ENCODE measurements at regions not wholly inside any gene's neighbourhood (a gene's known extent, or its start where the extent isn't known, plus 50 kb on each side); places are given as distances from the start of the nearest gene placed in this dataset.
"Not testable (repeated sequence)": the region's sequence is repeated elsewhere in the genome, so short reads cannot be mapped to it uniquely, and the experiment has no call there.

GRCh38 chr3:74906181-74906580 is 291.7 kb upstream of the CNTN3 start:
- no peak overlapping the region for H3K4me2 ChIP-seq (ENCODE audit: low read length)
- no peaks in the 10 kb centered on the region for H3K4me1 ChIP-seq (ENCODE audit: control insufficient read depth, low read length)
- no peak overlapping the region for H3K27ac ChIP-seq (ENCODE audit: low read depth, low read length)
- H3K4me3 ChIP-seq (ENCODE audit: low read length): no peak overlapping the region
- no peaks in the 10 kb centered on the region for H3K27me3 ChIP-seq (ENCODE audit: control insufficient read depth, low read length)
- H3K9me3 ChIP-seq (ENCODE audit: control insufficient read depth, insufficient read depth, low read length): no peaks in the 10 kb centered on the region
- TF ChIP-seq CTCF (IDR thresholded peaks at IDR 0.05; ENCODE audit: low read depth, low read length, poor library complexity, severe bottlenecking): no peak
- no peak for TF ChIP-seq EZH2phosphoT487 (IDR thresholded peaks at IDR 0.05; ENCODE audit: borderline replicate concordance, low read length)
- no peaks in the 10 kb centered on the region for H4K20me1 ChIP-seq (ENCODE audit: control insufficient read depth, insufficient read depth, low read depth, low read length)
- no peaks in the 10 kb centered on the region for H3K36me3 ChIP-seq (ENCODE audit: control insufficient read depth, low read length)
- no peaks in the 10 kb centered on the region for H3F3A ChIP-seq (ENCODE audit: control insufficient read depth, insufficient read depth)
- H3K79me2 ChIP-seq (ENCODE audit: control insufficient read depth, low read length): no peaks in the 10 kb centered on the region
- H3K9me2 ChIP-seq (replicated peaks; ENCODE audit: control insufficient read depth, low read length): no peaks in the 10 kb centered on the region

- H3K79me2 ChIP-seq (ENCODE audit: control insufficient read depth, low read length): no peaks in the 10 kb centered on the region
- H3K4me3 ChIP-seq (ENCODE audit: low read length): no peak overlapping the region
- H3K36me3 ChIP-seq (ENCODE audit: control insufficient read depth, low read length): no peaks in the 10 kb centered on the region
- no peaks in the 10 kb centered on the region for H3K4me1 ChIP-seq (ENCODE audit: control insufficient read depth, low read length)
- H4K20me1 ChIP-seq (ENCODE audit: control insufficient read depth, insufficient read depth, low read depth, low read length): no peaks in the 10 kb centered on the region
- no peaks in the 10 kb centered on the region for H3K27me3 ChIP-seq (ENCODE audit: control insufficient read depth, low read length)
- H3K27ac ChIP-seq (ENCODE audit: low read depth, low read length): no peak overlapping the region
- H3K9me2 ChIP-seq (replicated peaks; ENCODE audit: control insufficient read depth, low read length): no peaks in the 10 kb centered on the region
- H3K4me2 ChIP-seq (ENCODE audit: low read length): no peak overlapping the region
- no peaks in the 10 kb centered on the region for H3F3A ChIP-seq (ENCODE audit: control insufficient read depth, insufficient read depth)
- TF ChIP-seq EZH2phosphoT487 (IDR thresholded peaks at IDR 0.05; ENCODE audit: borderline replicate concordance, low read length): no peak
- TF ChIP-seq CTCF (IDR thresholded peaks at IDR 0.05; ENCODE audit: low read depth, low read length, poor library complexity, severe bottlenecking): no peak
- H3K9me3 ChIP-seq (ENCODE audit: control insufficient read depth, insufficient read depth, low read length): no peaks in the 10 kb centered on the region
Measured at GRCh38 chr3:74905478-74905877, 291.0 kb upstream of the CNTN3 start.

GRCh38 chr3:74904646-74905045 is 290.2 kb upstream of the CNTN3 start:
- TF ChIP-seq CTCF (IDR thresholded peaks at IDR 0.05; ENCODE audit: low read depth, low read length, poor library complexity, severe bottlenecking): no peak
- TF ChIP-seq EZH2phosphoT487 (IDR thresholded peaks at IDR 0.05; ENCODE audit: borderline replicate concordance, low read length): no peak
- no peaks in the 10 kb centered on the region for H3K36me3 ChIP-seq (ENCODE audit: control insufficient read depth, low read length)
- H3K4me3 ChIP-seq (ENCODE audit: low read length): no peak overlapping the region

GRCh38 chr3:74899796-74900516 is 285.5 kb upstream of the CNTN3 start:
- not testable (repeated sequence) for H4K20me1 ChIP-seq (ENCODE audit: control insufficient read depth, insufficient read depth, low read depth, low read length); H3K27ac ChIP-seq (ENCODE audit: low read depth, low read length); H3K9me2 ChIP-seq (replicated peaks; ENCODE audit: control insufficient read depth, low read length); H3K4me3 ChIP-seq (ENCODE audit: low read length); H3K4me1 ChIP-seq (ENCODE audit: control insufficient read depth, low read length); H3K4me2 ChIP-seq (ENCODE audit: low read length); H3F3A ChIP-seq (ENCODE audit: control insufficient read depth, insufficient read depth); H3K36me3 ChIP-seq (ENCODE audit: control insufficient read depth, low read length); H3K79me2 ChIP-seq (ENCODE audit: control insufficient read depth, low read length); H3K27me3 ChIP-seq (ENCODE audit: control insufficient read depth, low read length); H3K9me3 ChIP-seq (ENCODE audit: control insufficient read depth, insufficient read depth, low read length)

More at GRCh38 chr3:74904646-74905045, 290.2 kb upstream of the CNTN3 start:
- H4K20me1 ChIP-seq (ENCODE audit: control insufficient read depth, insufficient read depth, low read depth, low read length): no peaks in the 10 kb centered on the region
- no peak overlapping the region for H3K27ac ChIP-seq (ENCODE audit: low read depth, low read length)
- H3F3A ChIP-seq (ENCODE audit: control insufficient read depth, insufficient read depth): no peaks in the 10 kb centered on the region
- H3K79me2 ChIP-seq (ENCODE audit: control insufficient read depth, low read length): no peaks in the 10 kb centered on the region
- no peak overlapping the region for H3K4me2 ChIP-seq (ENCODE audit: low read length)
- no peaks in the 10 kb centered on the region for H3K9me2 ChIP-seq (replicated peaks; ENCODE audit: control insufficient read depth, low read length)
- no peaks in the 10 kb centered on the region for H3K27me3 ChIP-seq (ENCODE audit: control insufficient read depth, low read length)
- H3K4me1 ChIP-seq (ENCODE audit: control insufficient read depth, low read length): no peaks in the 10 kb centered on the region
- H3K9me3 ChIP-seq (ENCODE audit: control insufficient read depth, insufficient read depth, low read length): no peaks in the 10 kb centered on the region

Measured in DOHH2 (cell line).